Renal cortical epithelial cell (primary cell): ENCODE measurements at regions not wholly inside any gene's neighbourhood (a gene's known extent, or its start where the extent isn't known, plus 50 kb on each side); places are given as distances from the start of the nearest gene placed in this dataset.

Source experiments
- DNase-seq: peaks from one replicate; pipeline ENCODE4 v3.0.0-alpha.2; 2011; ENCODE audit warnings: low read depth

DNA sequence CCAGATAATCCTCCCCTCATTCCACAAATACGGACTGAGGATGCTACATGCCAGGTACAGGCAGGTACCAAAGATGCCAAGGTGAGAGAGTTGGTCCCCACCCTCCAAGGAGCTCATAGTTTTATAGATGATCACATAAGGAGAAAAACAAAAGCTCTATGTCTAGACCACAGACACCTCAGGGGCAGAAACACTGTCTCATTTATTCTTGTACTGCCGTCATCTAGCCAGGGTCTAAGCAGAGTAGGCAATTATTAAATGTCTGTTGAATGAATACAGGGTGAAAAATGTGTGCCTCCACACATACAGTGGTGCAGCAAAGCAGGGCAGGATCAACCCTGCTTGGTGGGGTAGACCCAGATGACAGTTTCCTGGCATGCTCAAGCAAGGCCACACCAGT lies 439.8 kb upstream of the JARID2 start:
- no peak for DNase-seq

DNA sequence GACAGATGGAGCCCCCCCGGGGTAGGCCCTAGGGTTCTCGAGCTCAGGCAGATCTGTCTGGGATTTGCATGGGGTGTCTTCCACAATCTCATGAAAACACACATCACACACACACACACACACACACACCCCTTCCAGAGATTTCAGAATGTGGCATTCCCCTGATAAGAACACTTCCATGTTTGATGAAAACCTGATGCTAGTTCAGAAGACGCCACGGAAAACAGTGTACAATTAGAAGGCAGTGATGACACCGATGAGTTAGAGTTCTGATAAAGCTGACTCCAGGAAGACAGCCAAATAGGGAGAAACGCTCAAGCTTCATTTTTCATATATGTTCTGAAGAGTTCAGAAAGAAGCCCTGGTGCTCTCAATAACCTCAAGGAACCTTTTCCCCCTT lies 438.7 kb upstream of the JARID2 start:
- no peak for DNase-seq

DNA sequence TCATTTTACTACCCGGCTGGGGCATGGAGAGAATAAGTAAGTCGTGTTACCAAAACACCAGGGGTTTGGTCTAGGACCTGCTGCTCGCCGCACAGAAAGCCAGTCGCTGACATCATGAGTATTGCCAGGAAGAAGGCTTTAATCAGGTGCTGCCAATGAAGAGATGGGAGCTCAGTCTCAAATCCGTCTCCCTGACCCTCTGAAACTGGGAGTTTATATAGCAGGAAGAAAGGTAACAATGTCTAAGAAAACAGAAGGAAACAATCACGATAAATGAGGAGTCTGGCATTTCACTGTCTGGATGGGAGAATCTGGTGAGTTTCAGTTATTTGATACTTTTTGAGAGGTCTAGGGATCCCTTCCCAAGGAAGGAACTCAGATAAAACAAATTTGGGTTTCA lies 437.9 kb upstream of the JARID2 start:
- no peak for DNase-seq

DNA sequence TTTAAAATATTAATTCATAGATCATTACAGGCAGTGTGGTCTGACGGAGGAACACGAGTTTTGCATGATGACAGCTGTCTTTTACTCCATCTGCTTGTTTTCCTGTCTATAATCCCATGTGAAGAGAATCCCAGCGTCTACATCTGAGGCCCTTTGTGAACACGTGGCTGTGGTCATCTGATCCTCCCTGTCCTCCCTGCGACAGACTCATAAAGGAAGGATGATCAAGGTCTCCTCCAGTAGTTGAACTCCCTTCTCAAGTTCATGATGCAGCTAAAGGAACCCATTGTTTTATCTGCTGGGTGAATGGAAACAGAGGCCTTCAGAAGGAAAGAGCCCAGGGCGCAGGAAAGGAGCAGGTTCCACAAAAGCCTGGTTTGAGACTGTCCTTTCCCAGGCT lies 435.8 kb upstream of the JARID2 start:
- no peak for DNase-seq

DNA sequence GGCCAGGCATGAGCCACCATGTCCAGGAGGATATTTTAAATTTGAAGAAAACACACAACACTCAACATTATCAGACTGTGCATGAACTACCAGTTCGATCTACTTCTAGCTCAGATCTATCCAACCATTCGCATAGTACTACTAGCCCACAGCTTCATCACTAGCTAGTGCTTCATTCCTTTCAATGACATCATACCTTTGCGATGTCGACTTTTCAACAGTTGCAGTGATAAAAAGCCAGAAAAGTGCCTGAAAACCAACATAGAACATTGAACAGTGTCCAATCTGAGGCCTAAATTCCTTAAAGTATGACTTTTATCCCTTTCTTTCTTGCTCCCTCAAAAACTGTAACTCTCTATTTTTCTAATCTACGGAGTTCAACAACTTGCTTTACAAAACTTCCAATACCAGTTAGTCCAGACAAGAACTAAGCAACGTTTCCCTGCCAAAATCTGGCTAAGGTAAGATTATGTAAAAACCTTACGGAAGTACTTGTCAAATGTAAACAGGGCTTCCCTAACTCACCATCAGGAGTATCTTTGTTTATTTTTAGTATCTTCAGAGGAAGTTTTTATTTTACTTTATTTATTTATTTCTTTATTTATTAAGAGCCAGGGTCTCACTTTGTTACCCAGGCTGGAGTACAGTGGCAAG lies 434.0 kb upstream of the JARID2 start:
- DNase-seq: no peak

DNA sequence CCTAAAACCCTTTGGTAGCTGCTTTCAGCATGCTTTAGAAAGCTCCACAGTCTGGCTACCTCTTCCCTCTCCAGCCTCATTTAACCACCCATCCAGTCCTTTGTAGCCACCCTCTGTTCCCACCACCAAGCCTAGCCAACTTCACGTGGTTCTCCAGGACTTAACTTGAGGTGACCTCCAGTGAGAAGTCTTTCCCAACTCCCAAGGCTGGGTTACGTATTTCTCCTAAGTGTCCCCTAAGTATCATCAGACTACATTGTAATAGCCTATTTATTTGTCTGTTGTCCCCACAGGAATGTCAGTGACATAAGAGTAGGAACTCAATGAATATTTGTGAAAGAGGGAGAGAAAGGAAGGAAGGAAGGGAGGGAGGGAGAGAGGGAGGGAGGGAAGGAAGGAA lies 431.9 kb upstream of the JARID2 start:
- no peak for DNase-seq

DNA sequence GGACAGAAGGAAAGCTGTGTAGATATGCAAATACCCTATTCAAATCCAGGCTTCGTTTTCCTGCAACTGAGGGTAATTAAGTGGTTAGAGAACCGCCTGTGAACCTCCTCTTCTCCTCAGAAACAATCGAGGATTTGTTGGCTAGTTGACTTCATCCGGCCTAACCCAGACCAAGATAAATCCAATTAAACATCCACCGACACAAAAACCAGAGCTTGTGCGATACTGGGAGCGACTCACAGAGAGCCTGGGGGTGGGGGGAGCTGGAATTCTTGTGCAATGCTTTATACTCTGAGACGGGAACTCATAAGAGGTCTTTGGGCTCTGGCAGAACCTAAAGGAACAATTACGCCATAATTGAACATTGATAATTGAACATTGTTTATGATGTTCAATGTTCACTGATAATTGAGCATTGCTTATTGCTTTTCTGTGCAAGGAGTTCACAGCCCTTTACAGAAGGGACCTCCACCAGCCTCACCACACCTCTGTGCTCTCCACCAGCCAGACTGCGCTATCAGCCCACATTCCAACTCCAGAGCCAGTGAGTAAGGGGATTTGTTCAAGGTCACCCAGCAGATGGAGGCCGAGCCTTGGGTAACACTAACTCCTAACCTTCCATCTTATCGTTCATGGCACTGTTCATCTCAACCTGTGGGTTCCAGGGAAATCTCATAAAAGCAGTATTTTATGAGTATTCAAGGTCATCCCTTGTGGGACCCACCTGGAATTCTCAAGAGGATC lies 429.6 kb upstream of the JARID2 start:
- DNase-seq: no peak

DNA sequence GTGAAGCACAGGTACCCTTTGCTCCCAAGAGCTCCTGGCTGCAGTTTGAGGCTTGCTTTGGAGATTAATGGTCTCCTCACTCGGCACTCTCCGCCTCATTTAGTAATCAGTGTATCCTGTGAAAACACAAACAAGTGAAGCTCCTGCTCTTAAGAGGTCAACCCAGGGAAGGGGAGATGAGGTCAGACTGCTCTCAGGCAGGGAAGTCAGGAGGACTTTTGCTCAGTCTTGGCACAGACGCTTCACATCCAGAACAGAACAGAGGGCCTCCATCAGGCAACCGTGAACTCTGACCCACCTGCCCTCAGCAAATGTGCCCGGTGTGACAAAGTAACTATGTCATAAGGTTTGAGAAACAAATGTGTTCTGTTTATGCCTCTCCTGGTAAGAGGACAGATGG lies 428.8 kb upstream of the JARID2 start:
- DNase-seq: no peak

DNA sequence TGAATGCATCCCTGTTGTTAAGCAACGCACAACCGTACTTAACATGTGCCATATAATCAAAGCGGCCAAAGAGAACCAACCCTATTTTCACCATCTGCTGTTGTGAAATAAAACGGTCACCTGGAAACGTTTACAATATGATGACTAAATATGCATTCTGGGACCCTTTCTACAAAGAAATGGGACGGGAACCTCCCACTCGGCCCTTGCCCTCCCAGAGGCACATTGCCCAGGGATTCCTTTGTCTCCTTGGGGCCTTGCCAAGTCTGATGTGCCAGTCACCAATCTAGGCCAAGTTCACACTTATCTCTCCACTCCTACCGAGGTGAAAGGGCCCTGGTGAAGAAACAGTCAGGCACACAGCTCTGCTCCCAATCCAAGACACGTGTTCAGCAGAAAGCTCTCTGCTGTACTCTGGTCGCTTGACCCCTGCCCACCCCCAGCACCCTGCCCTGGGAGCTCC lies 427.4 kb upstream of the JARID2 start:
- no peak for DNase-seq

DNA sequence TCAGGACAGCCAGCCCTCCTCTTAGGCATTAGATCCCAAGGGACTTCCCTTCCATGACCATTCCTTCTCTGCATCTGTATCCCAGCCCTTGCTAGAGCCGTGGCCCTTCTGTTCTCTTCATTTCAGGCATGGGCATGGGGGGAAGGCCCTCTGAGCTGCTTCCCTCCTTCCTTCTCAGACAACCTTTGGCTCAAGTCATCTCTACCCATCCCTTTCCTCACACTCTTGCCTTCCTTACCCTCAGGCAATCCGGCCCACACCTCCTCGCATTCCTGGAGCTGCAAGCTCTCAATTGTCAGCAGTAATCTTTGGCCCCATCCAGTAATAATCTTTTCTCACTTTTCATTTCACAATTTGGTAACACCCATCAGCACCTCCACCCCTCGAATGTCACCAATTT lies 426.9 kb upstream of the JARID2 start:
- no peak for DNase-seq

DNA sequence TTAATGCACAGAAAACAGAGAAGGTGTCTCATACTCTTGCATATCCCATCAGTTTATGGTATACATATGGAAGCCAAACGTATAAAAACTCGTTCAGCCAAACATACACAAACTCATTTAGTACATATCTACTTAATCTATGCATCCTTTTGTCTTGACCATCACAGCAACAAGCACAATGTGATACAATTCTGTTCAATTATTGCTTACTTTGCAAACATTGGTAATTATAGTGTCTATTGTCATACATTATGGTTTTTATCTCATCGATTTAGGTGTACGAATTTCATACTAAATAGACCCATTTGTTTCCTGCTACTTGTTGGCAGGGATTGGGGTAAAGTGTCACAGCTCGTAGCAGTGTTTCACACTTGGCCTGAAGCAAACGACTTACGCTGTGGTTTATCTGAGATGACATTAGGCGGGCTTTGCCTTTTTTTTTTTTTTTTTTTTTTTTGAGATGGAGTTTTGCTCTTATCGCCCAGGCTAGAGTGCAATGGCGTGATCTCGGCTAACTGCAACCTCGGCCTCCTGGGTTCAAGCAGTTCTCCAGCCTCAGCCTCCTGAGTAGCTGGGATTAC lies 425.9 kb upstream of the JARID2 start:
- no peak for DNase-seq

DNA sequence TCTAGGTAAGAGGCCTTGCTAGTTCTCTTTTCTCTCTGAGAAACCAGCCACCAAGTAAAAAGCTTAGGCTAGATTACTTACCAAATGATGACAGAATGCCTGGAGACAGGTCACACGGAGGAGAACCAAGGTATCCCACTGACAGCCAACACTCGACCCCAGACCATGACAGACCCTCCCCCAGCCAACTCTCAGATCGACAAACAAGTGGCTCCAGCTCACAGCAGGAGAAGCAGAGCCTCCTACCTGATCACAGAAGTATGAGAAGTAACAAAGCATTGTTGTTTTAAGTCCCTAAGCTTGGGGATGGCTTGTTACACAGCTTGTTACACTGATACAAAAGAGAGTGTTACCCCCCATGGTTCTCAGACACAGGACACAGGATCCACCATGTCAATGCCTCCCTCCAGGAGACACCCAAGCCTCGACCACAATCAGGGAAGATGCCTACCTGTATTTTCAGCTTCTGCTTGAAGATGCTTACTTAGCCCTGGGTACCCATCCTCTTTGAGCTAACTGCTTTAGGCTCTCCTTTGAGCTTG lies 423.8 kb upstream of the JARID2 start:
- DNase-seq: no peak

DNA sequence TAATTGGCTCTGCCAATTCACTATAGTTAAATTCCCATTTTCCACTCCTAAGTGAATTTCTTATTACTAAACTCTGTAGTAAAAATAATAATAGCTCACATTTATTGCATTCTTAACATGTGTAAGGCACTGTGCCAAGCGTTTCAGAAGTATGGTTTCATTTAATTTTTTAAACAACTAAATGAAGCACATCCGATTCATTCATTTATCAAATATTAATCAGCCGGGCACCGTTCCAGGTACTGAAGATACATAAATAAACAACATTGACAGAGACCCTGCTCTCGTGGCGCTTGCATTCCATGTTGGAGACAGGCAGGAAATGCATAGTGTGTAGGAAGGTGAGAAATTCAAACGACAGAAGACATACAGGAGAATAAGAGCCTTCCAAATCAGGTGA lies 423.2 kb upstream of the JARID2 start:
- DNase-seq: no peak

DNA sequence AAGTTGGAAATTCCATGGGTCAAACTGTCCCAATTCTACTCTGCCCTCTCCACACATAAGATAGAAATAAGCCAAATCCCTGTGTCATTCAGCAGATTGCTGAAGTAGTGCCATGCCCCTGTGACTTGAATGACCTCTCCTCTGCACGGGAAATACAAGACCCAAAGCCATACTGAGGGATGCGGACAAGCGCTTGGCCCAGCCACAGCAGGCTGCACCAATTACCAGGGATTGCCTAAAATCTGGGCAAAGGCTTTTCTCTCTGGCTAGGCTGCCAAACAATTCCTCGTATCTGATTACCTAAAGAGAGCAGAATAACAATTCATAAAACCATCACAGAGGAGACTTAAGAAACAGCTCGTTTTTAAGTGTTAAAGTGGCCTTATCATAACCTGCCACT lies 421.8 kb upstream of the JARID2 start:
- no peak for DNase-seq

DNA sequence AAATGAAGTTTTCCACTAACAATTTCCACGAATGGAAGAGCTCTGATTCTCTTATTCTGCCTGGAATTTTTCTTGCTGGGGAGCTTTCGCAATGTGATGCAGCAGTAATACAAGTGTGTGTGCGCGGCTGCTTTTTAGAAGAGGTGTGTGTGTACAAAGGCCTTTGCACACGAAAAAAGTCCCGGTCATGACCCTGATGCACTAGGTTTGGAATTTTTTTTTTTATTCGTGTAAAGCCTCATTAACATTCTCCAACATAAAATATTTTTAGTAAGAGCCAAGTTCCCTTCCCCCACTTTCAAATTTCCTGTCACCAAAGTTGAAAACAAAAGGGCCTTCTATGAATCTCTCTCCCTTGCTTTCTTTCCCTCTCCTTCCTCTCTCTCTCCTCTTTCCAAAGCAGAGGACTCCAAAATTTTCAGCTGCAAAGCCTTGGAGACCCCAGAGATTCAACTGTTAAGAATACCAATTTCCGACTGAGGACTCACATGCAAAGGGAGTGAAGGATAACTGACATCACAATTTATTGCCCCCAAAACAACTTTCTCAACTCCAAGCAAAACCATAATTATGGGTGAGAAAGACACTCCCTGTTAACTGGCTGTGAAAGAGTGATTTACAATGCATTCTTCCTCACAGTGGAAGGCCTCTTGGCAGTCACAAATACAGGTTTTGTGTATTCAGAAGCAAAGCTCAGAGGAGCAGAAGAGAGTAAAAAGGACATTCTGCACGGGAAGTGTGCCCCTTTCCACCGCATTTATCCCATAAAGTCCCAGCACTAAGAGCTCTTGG lies 421.2 kb upstream of the JARID2 start:
- DNase-seq: no peak

DNA sequence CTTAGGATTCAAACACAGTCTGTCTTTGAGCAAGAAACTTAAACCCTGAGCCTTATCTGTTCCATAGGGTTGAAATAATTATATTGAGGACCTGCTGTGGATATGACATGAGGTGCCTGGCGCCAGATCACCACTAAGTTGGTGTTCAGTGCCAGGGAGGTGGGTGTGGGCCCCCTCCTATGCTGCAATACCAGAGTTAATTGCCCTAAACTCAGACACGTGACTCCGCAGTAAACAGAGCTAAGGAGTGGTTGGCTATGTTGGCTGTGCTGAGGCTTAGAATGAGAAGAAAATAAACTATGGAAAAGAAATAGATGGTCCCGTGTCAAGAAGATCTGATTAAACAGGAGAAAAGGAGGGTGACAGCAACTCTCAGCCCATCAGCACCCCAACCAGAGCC lies 419.4 kb upstream of the JARID2 start:
- DNase-seq: no peak

DNA sequence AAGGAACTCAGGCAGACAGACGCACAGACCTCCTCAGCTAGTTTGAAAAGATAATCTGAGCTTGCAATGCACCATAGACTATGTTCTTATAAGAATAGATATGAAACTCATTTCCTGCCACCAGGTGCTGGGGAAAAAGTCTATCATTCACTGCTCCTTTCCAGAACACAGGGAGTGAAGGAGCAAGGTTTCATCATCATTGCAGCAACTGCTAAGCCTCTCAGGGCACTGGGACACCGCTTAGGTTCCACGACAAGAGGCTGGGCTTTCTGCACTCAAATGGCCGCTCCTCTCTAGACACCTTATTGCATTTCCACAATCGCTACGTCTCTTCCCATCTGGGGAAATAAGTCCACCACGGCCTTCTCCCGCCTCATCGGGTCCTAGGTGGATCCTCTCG lies 418.5 kb upstream of the JARID2 start:
- DNase-seq: no peak

DNA sequence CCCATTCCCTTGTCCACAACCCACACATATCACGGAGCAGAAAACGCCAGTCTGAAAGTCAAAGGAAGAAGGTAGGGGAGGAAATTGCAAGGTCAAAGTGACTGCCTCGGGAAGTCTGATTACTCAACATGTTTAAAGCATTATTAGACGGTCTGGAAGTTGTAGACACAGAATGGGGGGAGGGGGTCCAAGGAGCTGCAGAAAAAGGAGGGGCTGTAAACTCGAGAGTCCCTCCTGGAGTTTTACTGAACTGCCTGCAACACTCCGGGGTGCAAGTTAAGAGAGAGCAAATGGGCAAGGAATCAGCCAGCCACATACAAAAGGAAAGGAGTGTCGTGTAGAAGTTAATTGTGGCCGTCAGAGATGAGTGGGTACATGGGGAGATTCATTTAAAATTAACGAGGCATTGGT lies 417.7 kb upstream of the JARID2 start:
- no peak for DNase-seq

DNA sequence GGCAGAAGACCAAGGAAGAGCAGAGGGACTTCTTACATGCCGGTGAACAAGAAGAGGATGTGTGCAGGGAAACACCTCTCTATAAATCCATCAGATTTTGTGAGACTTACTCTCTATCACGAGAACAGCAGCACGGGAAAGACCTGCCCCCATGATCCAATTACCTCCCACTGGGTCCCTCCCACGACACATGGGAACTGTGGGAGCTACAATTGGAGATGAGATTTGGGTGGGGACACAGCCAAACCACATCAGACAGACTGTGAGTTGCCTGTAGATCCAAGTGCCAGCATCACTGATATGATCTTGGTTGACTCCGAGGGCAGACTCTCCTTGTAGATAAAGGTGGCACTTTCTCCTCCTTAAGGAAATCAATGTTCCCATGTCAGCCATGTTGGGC lies 414.8 kb upstream of the JARID2 start:
- no peak for DNase-seq

DNA sequence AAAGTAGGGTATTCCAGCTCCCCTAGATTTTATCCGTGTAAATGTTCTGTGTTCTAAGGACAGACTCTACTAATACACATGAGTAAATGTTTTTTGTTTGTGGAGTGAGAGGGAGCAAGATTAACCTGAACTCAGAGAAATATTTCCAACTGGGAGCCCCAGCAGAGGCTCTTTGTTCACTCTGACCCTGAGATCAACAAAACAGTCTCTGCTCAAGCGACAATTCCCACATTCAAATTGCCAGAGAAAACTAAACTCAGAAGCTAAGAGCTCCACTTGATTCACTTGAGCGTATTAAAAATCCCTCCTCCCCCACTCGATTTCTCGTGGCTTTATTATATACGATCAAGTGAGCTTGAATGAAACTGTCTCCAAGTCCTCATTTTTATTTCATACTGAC lies 413.9 kb upstream of the JARID2 start:
- DNase-seq: no peak

DNA sequence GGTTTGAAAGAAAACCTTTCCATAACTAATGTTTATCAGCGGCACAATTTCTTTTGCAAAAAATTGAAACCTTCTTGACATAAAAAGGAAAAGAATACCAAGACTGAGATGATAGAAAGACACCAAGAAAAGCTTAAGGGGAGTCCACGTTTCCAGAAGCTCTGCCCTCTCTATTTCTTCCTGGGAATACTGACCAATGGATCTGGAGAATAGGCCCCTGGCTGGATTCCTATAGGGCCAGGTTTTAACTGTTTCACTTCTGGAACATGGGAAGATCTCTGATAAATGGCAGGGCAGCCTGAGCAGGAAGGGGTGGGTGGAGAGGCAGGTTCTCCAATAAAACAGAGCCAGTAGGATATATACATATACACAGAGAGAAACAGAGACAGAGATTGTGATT lies 413.4 kb upstream of the JARID2 start:
- DNase-seq: no peak

DNA sequence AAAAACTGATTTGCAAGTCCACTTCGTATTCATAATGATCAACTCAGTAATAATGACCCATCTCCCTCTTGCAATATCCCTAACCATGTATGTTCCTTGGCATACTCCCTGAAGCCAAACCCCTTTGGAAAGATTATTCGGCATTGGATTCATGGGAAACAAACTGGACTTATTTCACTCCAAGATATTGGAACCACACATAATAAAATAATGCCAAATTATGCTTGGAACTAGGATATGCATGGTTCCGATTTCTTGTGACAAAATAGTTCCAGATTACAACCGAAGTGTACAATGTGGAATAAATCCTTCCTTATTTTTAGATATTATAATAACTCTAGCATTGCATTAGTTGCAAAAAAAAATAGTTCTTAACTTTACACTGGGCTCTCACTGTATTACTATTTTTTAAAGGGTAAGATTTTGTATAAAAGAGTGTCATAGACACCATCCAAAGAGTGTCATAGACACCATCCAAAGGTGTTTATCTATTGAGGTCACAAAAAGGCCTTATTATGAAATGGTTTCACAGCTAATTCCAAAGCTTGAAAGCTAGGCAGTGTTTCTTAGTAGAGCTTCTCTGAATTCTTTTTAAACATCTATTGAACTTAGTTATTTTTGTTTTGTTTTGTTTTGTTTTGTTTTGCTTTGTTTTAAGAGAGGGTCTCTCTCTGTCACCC lies 410.9 kb upstream of the JARID2 start:
- DNase-seq: no peak
